MM.1S (cell line): ENCODE measurements at regions not wholly inside any gene's neighbourhood (a gene's known extent, or its start where the extent isn't known, plus 50 kb on each side); places are given as distances from the start of the nearest gene placed in this dataset.
A peak's percentile ranks its signal among the peaks of the same experiment; 100 is the strongest.

Source experiments
- DNase-seq: peaks from one replicate; pipeline ENCODE4 v3.0.0-alpha.2; 2015
- H2AFZ ChIP-seq: fragments of 300-600 bp; sonication (generic); 2 replicates; pipeline ENCODE4 v1.6.0; 2016; ENCODE audit warnings: antibody characterized with exemption, low read length
- H3F3A ChIP-seq: fragments of 300-600 bp; sonication (generic); 2 replicates; pipeline ENCODE4 v1.6.1; 2016; ENCODE audit warnings: mild to moderate bottlenecking, antibody characterized with exemption, low read length, moderate library complexity, mixed read lengths; ENCODE audit not compliant: insufficient read depth
- H3K27ac ChIP-seq: fragments of 300-600 bp; sonication (generic); 2 replicates; pipeline ENCODE4 v1.5.1; 2016; ENCODE audit warnings: mild to moderate bottlenecking, low read length
- H3K27me3 ChIP-seq: fragments of 300-600 bp; sonication (generic); replicated peaks from 2 replicates; pipeline ENCODE4 v1.6.0; 2016; ENCODE audit warnings: low read length; ENCODE audit not compliant: insufficient read depth
- H3K36me3 ChIP-seq: fragments of 300-600 bp; sonication (generic); replicated peaks from 2 replicates; pipeline ENCODE4 v1.6.1; 2016; ENCODE audit warnings: mild to moderate bottlenecking, low read length, mixed read lengths; ENCODE audit not compliant: insufficient read depth
- H3K4me1 ChIP-seq: fragments of 300-600 bp; sonication (generic); 2 replicates; pipeline ENCODE4 v1.6.1; 2016; ENCODE audit warnings: low read length, mixed read lengths
- H3K4me2 ChIP-seq: fragments of 300-600 bp; sonication (generic); 2 replicates; pipeline ENCODE4 v1.6.0; 2016; ENCODE audit warnings: low read depth, low read length
- H3K4me3 ChIP-seq: fragments of 300-600 bp; sonication (generic); 2 replicates; pipeline ENCODE4 v1.5.1; 2016; ENCODE audit warnings: low read length, mixed read lengths
- H3K79me2 ChIP-seq: fragments of 300-600 bp; sonication (generic); 2 replicates; pipeline ENCODE4 v1.6.1; 2016; ENCODE audit warnings: mixed run types, low read length, mixed read lengths
- H3K9ac ChIP-seq: fragments of 300-600 bp; sonication (generic); 2 replicates; pipeline ENCODE4 v1.6.1; 2016; ENCODE audit warnings: low read length, mixed read lengths
- H3K9me2 ChIP-seq: fragments of 300-600 bp; sonication (generic); replicated peaks from 2 replicates; pipeline ENCODE4 v1.6.1; 2016; ENCODE audit warnings: mild to moderate bottlenecking, low read length, mixed read lengths; ENCODE audit not compliant: insufficient read depth
- H3K9me3 ChIP-seq: fragments of 300-600 bp; sonication (generic); replicated peaks from 2 replicates; pipeline ENCODE4 v1.6.1; 2016; ENCODE audit warnings: mild to moderate bottlenecking, low read length, mixed read lengths; ENCODE audit not compliant: insufficient read depth
- H4K20me1 ChIP-seq: fragments of 300-600 bp; sonication (generic); 2 replicates; pipeline ENCODE4 v1.6.1; 2016; ENCODE audit warnings: mild to moderate bottlenecking, low read length, moderate library complexity, mixed read lengths; ENCODE audit not compliant: insufficient read depth
- EZH2 ChIP-seq: fragments of 300-600 bp; sonication (generic); optimal IDR thresholded peaks from 2 replicates; pipeline ENCODE3; 2017; ENCODE audit warnings: low read depth, mild to moderate bottlenecking, antibody characterized with exemption, low read length, mixed read lengths
- EZH2phosphoT487 ChIP-seq: fragments of 300-600 bp; sonication (generic); IDR thresholded peaks from 2 replicates; pipeline ENCODE4 v1.6.1; 2018; ENCODE audit warnings: antibody characterized with exemption, low read length
- TF ChIP-seq, protein P1 (sequence below): fragments of 300-600 bp; sonication (generic); IDR thresholded peaks from 2 replicates; pipeline ENCODE4 v1.5.1; 2016; ENCODE audit warnings: antibody characterized with exemption, low read length, mixed read lengths

DNA sequence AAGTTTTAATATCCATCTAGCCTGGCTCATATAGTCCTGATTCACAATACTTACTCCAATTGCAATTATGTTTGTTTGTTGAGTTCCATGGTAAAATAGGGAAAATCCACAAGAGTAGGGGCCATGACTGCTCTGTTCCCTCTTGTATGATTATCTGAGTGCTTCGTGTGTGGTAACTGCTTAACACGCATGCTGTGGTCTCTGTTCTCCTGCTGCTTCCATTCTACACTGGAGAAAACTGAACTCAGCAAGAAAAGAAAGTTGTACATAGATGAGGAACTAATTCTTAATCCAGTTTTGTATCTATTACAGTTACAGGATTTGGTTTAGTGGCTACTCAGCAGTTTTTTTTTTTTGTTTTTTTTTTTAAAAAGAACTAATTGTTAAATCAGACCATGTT lies 223.0 kb upstream of the SATB1 start:
- Histone ChIP-seq H3K27ac (no peak overlapping the region), H3K79me2 (no peaks in the 10 kb centered on the region)

DNA sequence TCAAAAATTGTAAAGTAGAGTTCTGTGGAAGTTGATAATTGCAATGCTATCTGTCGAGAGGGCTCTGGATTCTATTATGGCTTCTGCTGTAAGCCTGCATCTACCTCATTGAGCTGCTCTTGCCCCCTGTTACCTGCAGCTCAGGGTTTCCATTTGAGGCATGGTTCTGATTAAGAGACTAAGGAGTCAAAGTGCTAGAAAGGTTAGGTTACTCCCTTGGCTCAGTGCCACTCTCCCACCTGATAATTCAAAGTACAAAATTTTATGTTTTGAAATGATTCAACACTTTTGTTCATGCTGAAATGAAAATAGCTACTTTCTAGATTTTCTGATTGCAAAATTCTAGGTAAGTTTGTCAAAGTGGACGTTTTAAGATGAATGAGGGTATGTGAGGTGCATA lies 220.5 kb upstream of the SATB1 start:
- Histone ChIP-seq H3K9ac (no peak overlapping the region), H3K4me1 (peaks cover 14% of the 10 kb centered on the region), H3K36me3 (no peaks in the 10 kb centered on the region), H3K4me2 (no peak overlapping the region), H3F3A (peaks cover 6% of the 10 kb centered on the region), H3K4me3 (no peak overlapping the region), H3K27me3 (no peaks in the 10 kb centered on the region), H4K20me1 (no peaks in the 10 kb centered on the region), H3K79me2 (no peaks in the 10 kb centered on the region), H2AFZ (no peak overlapping the region), H3K27ac (no peak overlapping the region), H3K9me3 (no peaks in the 10 kb centered on the region), H3K9me2 (no peaks in the 10 kb centered on the region)
- TF ChIP-seq EZH2 = no peak
- DNase-seq = no peak

More for the DNA sequence above, 223.0 kb upstream of the SATB1 start:
- Histone ChIP-seq H3K4me3 (no peak overlapping the region), H3K36me3 (no peaks in the 10 kb centered on the region), H3K27me3 (no peaks in the 10 kb centered on the region), H3K4me1 (peaks cover 6% of the 10 kb centered on the region; the same call in 1 of the 2 replicates), H3K9ac (no peak overlapping the region), H3F3A (peaks cover 6% of the 10 kb centered on the region), H3K4me2 (no peak overlapping the region), H3K9me3 (no peaks in the 10 kb centered on the region), H3K9me2 (no peaks in the 10 kb centered on the region), H4K20me1 (no peaks in the 10 kb centered on the region), H2AFZ (no peak overlapping the region)
- TF ChIP-seq EZH2phosphoT487 (no peak), EZH2 (no peak)
- TF ChIP-seq, protein P1, sequence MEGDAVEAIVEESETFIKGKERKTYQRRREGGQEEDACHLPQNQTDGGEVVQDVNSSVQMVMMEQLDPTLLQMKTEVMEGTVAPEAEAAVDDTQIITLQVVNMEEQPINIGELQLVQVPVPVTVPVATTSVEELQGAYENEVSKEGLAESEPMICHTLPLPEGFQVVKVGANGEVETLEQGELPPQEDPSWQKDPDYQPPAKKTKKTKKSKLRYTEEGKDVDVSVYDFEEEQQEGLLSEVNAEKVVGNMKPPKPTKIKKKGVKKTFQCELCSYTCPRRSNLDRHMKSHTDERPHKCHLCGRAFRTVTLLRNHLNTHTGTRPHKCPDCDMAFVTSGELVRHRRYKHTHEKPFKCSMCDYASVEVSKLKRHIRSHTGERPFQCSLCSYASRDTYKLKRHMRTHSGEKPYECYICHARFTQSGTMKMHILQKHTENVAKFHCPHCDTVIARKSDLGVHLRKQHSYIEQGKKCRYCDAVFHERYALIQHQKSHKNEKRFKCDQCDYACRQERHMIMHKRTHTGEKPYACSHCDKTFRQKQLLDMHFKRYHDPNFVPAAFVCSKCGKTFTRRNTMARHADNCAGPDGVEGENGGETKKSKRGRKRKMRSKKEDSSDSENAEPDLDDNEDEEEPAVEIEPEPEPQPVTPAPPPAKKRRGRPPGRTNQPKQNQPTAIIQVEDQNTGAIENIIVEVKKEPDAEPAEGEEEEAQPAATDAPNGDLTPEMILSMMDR = no peak
- DNase-seq = no peak

- Histone ChIP-seq H3K4me1 (peaks cover 14% of the 10 kb centered on the region), H2AFZ (no peak overlapping the region; the same call in 1 of the 2 replicates), H3F3A (peaks cover 6% of the 10 kb centered on the region), H3K27me3 (no peaks in the 10 kb centered on the region), H4K20me1 (no peaks in the 10 kb centered on the region), H3K4me2 (peak overlapping the region; percentile 19; the same call in 1 of the 2 replicates), H3K79me2 (no peaks in the 10 kb centered on the region), H3K9me3 (no peaks in the 10 kb centered on the region), H3K4me3 (no peak overlapping the region), H3K27ac (peak overlapping the region; percentile 46; the same call in 1 of the 2 replicates), H3K9me2 (no peaks in the 10 kb centered on the region), H3K9ac (no peak overlapping the region), H3K36me3 (no peaks in the 10 kb centered on the region)
- TF ChIP-seq EZH2 = no peak
- no peak for TF ChIP-seq EZH2phosphoT487
- TF ChIP-seq, protein P1 = no peak
- peak; percentile 73 for DNase-seq
Measured at GRCh38 chr3:18643281-18643680, 218.1 kb upstream of the SATB1 start.

- no peak overlapping the region for H3K27ac ChIP-seq
- H3K27me3 ChIP-seq = no peaks in the 10 kb centered on the region
- no peaks in the 10 kb centered on the region for H4K20me1 ChIP-seq
- TF ChIP-seq EZH2 (no peak), EZH2phosphoT487 (no peak)
- TF ChIP-seq, protein P1 = no peak
- H3K9me3 ChIP-seq = no peaks in the 10 kb centered on the region
- H3K4me2 ChIP-seq = no peak overlapping the region
- no peaks in the 10 kb centered on the region for H3K9me2 ChIP-seq
- no peak overlapping the region for H3K4me3 ChIP-seq
- no peak for DNase-seq
- peaks cover 6% of the 10 kb centered on the region for H3F3A ChIP-seq
- H3K9ac ChIP-seq = no peak overlapping the region
- H3K36me3 ChIP-seq = no peaks in the 10 kb centered on the region
- H2AFZ ChIP-seq = no peak overlapping the region
- H3K4me1 ChIP-seq = peaks cover 14% of the 10 kb centered on the region
- H3K79me2 ChIP-seq = no peaks in the 10 kb centered on the region
Measured at GRCh38 chr3:18641916-18642315, 216.8 kb upstream of the SATB1 start.
